Sigmoid colon (tissue), 4 donors: ENCODE measurements at regions not wholly inside any gene's neighbourhood (a gene's known extent, or its start where the extent isn't known, plus 50 kb on each side); places are given as distances from the start of the nearest gene placed in this dataset.

Experiments used
- CTCF ChIP-seq, 4 experiments: fragments of 450-650 bp in 3 of 4; fragments of 200-600 bp in 1 of 4; IDR thresholded peaks; one replicate each; pipeline ENCODE4 v1.5.1; 2016 to 2019; ENCODE audit warnings: antibody characterized with exemption in 4 of 4, mild to moderate bottlenecking in 3 of 4, moderate library complexity in 2 of 4
- POLR2AphosphoS5 ChIP-seq, 4 donors: sonication (generic); formaldehyde crosslinking; IDR thresholded peaks; one replicate each; pipeline ENCODE4 v1.6.1; 2017; ENCODE audit warnings: antibody characterized with exemption in 4 of 4

- TF ChIP-seq CTCF (IDR thresholded peaks at IDR 0.05): no peak
- no peak for TF ChIP-seq POLR2AphosphoS5 (IDR thresholded peaks at IDR 0.05)
Observed at GRCh38 chr5:7053528-7054209, 340.4 kb downstream of the TENT4A start.
